Astrocyte (in vitro differentiated cells and primary cell): ENCODE measurements at regions not wholly inside any gene's neighbourhood (a gene's known extent, or its start where the extent isn't known, plus 50 kb on each side); places are given as distances from the start of the nearest gene placed in this dataset.

Source experiments
- CTCF ChIP-seq: IDR thresholded peaks from 2 replicates; pipeline ENCODE4 v1.5.1; 2011; ENCODE audit warnings: low read depth, mild to moderate bottlenecking, inconsistent platforms, low read length, moderate library complexity; ENCODE audit not compliant: insufficient read depth
- EZH2 ChIP-seq: IDR thresholded peaks from 2 replicates; pipeline ENCODE4 v1.6.1; 2012; ENCODE audit warnings: mild to moderate bottlenecking, low read length, inconsistent platforms; ENCODE audit not compliant: insufficient read depth

- TF ChIP-seq CTCF = no peak
- TF ChIP-seq EZH2 = no peak
These were observed 337.1 kb upstream of the IRAK1BP1 start for GRCh38 chr6:78530208-78530607.
